ENCODE measurements at regions not wholly inside any gene's neighbourhood (a gene's known extent, or its start where the extent isn't known, plus 50 kb on each side); places are given as distances from the start of the nearest gene placed in this dataset.
"Not testable (repeated sequence)": the region's sequence is repeated elsewhere in the genome, so short reads cannot be mapped to it uniquely, and the experiment has no call there.

DNA sequence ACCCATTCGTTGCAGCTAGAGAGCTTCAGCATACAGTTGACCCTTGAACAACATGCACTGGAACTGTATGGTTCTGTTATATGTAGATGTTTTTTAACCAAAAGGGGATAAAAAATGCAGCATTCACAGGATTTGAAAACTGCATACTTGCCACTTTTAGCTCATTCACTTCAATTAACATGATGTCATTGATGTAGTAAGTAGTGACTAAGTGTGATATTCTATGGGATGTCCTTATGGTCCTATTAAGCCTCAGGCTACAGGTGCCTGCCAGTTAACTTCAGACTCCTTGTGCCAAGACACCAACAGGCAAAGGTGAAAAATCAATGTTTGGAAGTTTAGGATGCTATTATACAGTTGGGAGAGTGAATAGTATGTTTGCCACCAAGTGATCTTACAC, 553.6 kb upstream of the NECTIN3 start:
- ChIA-PET POLR2A (no interaction called here), CTCF (no interaction called here)
- DNase-seq (ENCODE audit: extremely low spot score): no peak
- TF ChIP-seq, protein P1, sequence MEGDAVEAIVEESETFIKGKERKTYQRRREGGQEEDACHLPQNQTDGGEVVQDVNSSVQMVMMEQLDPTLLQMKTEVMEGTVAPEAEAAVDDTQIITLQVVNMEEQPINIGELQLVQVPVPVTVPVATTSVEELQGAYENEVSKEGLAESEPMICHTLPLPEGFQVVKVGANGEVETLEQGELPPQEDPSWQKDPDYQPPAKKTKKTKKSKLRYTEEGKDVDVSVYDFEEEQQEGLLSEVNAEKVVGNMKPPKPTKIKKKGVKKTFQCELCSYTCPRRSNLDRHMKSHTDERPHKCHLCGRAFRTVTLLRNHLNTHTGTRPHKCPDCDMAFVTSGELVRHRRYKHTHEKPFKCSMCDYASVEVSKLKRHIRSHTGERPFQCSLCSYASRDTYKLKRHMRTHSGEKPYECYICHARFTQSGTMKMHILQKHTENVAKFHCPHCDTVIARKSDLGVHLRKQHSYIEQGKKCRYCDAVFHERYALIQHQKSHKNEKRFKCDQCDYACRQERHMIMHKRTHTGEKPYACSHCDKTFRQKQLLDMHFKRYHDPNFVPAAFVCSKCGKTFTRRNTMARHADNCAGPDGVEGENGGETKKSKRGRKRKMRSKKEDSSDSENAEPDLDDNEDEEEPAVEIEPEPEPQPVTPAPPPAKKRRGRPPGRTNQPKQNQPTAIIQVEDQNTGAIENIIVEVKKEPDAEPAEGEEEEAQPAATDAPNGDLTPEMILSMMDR (IDR thresholded peaks at IDR 0.05; ENCODE audit: control extremely low read depth, extremely low read depth, low read depth, missing control alignments): no peak

DNA sequence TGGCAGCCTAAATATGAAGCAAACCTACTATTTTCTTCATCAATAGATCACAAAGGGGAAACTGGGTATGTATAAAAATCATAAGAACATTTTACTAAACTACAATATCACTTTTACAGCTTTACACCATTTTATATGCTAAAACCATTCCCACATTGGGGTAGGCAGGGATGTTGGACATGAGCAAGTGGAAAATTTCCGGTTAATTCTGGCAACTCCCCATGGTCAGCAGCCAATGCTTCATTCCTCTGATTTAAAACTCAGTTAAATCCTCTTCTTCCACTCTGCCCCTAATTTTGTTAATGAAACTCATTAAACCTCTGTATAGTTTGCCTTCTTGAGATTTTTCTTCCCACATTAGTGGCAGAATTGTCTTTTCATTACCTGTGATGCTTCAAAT, 552.5 kb upstream of the NECTIN3 start:
- CTCF ChIA-PET: no interaction called here

DNA sequence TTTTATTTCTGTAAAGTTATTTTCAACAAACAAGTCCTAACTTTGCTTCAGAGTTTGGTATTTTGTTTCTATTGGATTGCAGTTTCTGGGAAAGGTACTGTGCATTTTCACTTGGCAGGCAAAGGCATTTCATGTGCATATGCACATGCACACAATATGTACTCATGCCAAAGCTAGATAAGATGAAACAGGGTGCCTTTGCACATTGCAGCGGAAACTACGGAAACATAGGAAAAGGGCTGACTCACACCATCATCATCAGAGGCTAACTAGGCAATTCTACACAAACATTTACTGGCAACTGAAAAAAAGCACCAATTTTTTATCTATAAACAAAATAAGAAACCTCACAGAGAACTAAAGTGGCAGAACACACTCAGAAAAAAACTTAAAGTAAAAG, 550.6 kb upstream of the NECTIN3 start:
- ChIA-PET POLR2A (no interaction called here), CTCF (interaction anchor here (1.3 to 1.8 kb wide), 2 partner anchors 8 to 12 kb away, joined by 3 to 5 read pairs; no protein-coding TSS in a partner anchor)
- no peak for DNase-seq (ENCODE audit: extremely low spot score)
- TF ChIP-seq, protein P1 (IDR thresholded peaks at IDR 0.05; ENCODE audit: control extremely low read depth, extremely low read depth, low read depth, missing control alignments): no peak

More for the DNA sequence above, 552.5 kb upstream of the NECTIN3 start:
- TF ChIP-seq, protein P1 (IDR thresholded peaks at IDR 0.05; ENCODE audit: control extremely low read depth, extremely low read depth, low read depth, missing control alignments): no peak
- POLR2A ChIA-PET: no interaction called here
- no peak for DNase-seq (ENCODE audit: extremely low spot score)

DNA sequence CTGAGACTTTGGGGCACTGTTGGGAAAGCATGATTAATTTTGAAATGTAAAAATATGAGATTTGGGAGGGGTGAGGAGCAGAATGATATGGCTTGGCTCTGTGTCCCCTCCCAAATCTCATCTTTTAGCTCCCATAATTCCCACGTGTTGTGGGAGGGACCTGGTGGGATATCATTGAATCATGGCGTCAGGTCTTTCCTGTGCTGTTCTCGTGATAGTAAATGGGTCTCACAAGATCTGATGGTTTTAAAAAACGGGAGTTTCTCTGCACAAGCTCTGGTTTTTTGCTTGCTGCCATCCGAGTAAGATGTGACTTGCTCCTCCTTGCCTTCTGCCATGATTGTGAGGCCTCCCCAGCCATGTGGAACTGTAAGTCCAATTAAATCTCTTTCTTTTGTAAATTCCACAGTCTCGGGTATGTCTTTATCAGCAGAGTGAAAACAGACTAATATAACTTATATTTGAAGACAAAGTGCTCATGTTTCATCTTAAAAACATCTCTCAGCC, 546.0 kb upstream of the NECTIN3 start:
- POLR2A ChIA-PET; CTCF ChIA-PET; DNase-seq (ENCODE audit: extremely low spot score): not testable (repeated sequence)

DNA sequence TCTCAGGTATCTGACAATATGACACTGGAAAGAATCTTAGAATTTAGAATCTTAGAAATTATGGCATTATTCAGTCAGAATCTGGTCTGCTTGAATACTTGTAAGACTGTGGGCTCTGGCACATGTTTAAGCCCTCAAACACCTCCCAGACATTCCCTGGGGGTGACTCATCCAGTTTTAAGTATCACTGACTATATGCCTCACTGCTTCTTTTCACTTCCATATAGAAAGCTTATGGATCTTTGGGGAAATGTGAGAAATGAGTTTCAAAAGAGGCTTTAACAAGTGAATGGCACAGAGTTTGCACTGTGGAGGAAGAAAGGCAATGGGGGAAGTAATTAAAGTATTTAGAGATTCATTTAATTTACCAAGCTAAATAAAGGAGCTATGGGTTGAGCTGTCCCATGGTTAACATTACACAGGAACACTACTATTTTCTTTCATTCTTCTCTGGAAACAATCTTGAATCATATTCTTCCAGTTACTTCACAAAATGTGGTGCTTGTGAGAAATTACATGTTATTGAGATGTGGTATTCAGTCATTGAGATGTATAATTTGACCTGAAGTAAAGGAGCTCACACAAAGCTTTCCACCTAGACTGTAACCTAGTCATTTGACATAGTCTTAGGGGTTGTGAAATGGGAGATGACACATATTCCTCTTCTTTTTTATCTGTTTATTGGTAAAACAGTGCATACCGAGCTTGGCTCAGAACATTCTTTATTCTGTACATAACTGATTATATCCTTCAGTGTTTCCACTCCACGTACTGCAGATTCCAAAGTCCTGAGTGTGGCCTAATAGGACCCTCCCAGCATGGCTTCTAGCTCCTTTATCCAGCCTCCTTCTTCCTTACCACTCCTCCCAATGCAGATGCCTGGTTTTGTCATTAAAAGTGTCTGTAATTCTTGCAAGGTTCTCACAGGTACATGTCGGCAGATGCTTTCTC, 544.6 kb upstream of the NECTIN3 start:
- CTCF ChIA-PET: interaction anchor here (0.9 to 1.1 kb wide), 3 partner anchors 11 to 19 kb away, joined by 3 read pairs; no protein-coding TSS in a partner anchor
- TF ChIP-seq, protein P1 (IDR thresholded peaks at IDR 0.05; ENCODE audit: control extremely low read depth, extremely low read depth, low read depth, missing control alignments): no peak

DNA sequence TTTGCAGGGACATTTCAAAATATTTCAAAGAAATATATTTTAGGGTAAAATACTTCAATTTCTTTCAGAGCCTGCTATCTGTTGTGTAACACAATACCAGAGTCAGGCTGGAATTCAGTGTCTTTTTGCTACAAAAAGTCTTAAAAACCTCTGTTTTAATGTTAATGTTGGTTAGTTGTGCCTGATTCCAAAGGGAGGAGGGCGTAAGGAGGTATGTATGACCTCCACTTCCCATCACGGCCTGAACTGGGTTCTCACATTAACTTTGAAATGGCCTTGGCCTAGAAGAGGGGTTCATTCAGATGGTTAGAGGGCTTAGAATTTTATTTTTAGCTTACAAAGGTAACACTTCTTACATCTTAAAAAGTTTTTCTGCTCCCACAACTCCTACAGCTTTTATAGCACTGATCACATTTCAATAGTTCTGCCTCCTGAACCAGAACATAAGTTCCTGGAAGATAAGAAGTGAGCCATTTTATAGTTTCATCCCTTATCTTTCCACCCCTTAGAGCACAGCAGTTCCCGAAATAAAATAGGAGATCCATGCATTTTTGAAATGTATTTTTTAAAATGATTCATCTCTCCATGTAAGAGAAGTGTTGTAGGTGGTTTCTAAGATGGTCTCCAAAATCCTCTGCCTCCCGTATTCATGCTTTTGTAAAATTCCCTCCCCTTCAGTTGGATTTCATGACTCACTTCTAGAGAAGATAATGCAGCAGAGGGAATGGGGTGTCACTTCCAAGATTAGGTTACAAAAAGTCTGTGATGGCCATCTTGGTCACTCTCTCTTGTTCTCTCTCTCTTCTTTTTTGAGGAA, 543.1 kb upstream of the NECTIN3 start:
- TF ChIP-seq, protein P1 (IDR thresholded peaks at IDR 0.05; ENCODE audit: control extremely low read depth, extremely low read depth, low read depth, missing control alignments): no peak
- DNase-seq (ENCODE audit: extremely low spot score): no peak
- ChIA-PET POLR2A (no interaction called here), CTCF (no interaction called here)

More for the DNA sequence above, 544.6 kb upstream of the NECTIN3 start:
- no peak for DNase-seq (ENCODE audit: extremely low spot score)
- POLR2A ChIA-PET: no interaction called here

All from GM10248 (cell line).